ENCODE measurements at regions not wholly inside any gene's neighbourhood (a gene's known extent, or its start where the extent isn't known, plus 50 kb on each side); places are given as distances from the start of the nearest gene placed in this dataset.

GRCh38 chr18:50446629-50447028, 71.8 kb downstream of the SKA1 start:
- ChIA-PET CTCF (no interaction called here), RAD21 (ENCODE audit: low non-redundant PET in 1 of 2, low total read pairs in 2 of 2, uncharacterized antibody in 2 of 2, unreplicated experiment in 2 of 2) (no interaction called here), POLR2A (no interaction called here)
- no peak overlapping the region for H3K4me3 ChIP-seq (replicated peaks in 1 of 2; ENCODE audit: low read depth in 1 of 2, low read length in 2 of 2)
- no peaks in the 10 kb centered on the region for H4K20me1 ChIP-seq (ENCODE audit: insufficient read depth)
- intact Hi-C loops (cut with micrococcal nuclease) = no loop called here
- no peaks in the 10 kb centered on the region for H3K27me3 ChIP-seq (ENCODE audit: insufficient read depth, low read length)
- H3K36me3 ChIP-seq (ENCODE audit: control insufficient read depth in 1 of 2, insufficient read depth in 2 of 2, low read length in 2 of 2) = no peaks in the 10 kb centered on the region
- H3K4me2 ChIP-seq (ENCODE audit: low read length) = no peak overlapping the region
- H3K4me1 ChIP-seq (ENCODE audit: control insufficient read depth in 1 of 2, insufficient read depth in 2 of 2, low read length in 2 of 2) = no peaks in the 10 kb centered on the region
- no peak for ATAC-seq
- no peak overlapping the region for H3K27ac ChIP-seq (ENCODE audit: low read depth, low read length)
- DNase-seq (ENCODE audit: low read depth, low spot score) = no peak
- TF ChIP-seq YY1 (IDR thresholded peaks at IDR 0.05; ENCODE audit: extremely low read depth, insufficient replicate concordance, low read depth, low read length) (no peak), CEBPB (IDR thresholded peaks at IDR 0.05; ENCODE audit: low read depth) (no peak), POLR2AphosphoS5 (IDR thresholded peaks at IDR 0.05; ENCODE audit: low read depth, low read length) (no peak), EGR1 (IDR thresholded peaks at IDR 0.05; ENCODE audit: low read depth) (no peak), ELF1 (IDR thresholded peaks at IDR 0.05; ENCODE audit: borderline replicate concordance, low read depth) (no peak), REST (IDR thresholded peaks at IDR 0.05; ENCODE audit: low read depth) (no peak), SRF (IDR thresholded peaks at IDR 0.05; ENCODE audit: low read depth) (no peak), SIN3A (IDR thresholded peaks at IDR 0.05; ENCODE audit: low read depth) (no peak), JUND (IDR thresholded peaks at IDR 0.05) (no peak), SP1 (IDR thresholded peaks at IDR 0.05; ENCODE audit: low read depth) (no peak), ZNF274 (IDR thresholded peaks at IDR 0.05; ENCODE audit: low read depth, low read length) (no peak), TCF7L2 (IDR thresholded peaks at IDR 0.05; ENCODE audit: borderline replicate concordance, extremely low read depth, insufficient read depth, insufficient read length) (no peak), ZFX (IDR thresholded peaks at IDR 0.05) (no peak), FOSL1 (IDR thresholded peaks at IDR 0.05; ENCODE audit: low read depth) (no peak)
- TF ChIP-seq, protein P1, sequence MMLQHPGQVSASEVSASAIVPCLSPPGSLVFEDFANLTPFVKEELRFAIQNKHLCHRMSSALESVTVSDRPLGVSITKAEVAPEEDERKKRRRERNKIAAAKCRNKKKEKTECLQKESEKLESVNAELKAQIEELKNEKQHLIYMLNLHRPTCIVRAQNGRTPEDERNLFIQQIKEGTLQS (IDR thresholded peaks at IDR 0.05) = no peak
- H3K9ac ChIP-seq (ENCODE audit: low read length) = no peak overlapping the region
- no TSS peak for BruUV-seq (replicated peaks)
- H3K9me2 ChIP-seq (ENCODE audit: insufficient read depth) = no peaks in the 10 kb centered on the region
- no peaks in the 10 kb centered on the region for H3K79me2 ChIP-seq (ENCODE audit: insufficient read depth, low read length)
- no peak overlapping the region for H2AFZ ChIP-seq (ENCODE audit: low read depth, low read length, poor library complexity, severe bottlenecking)
- H3K9me3 ChIP-seq (ENCODE audit: control insufficient read depth in 1 of 2, insufficient read depth in 1 of 2, low read depth in 1 of 2, low read length in 2 of 2) = peaks cover 0 to 13% of the 10 kb centered on the region in 2 experiments; a peak in 1 of 4 replicates
